ENCODE measurements at regions not wholly inside any gene's neighbourhood (a gene's known extent, or its start where the extent isn't known, plus 50 kb on each side); places are given as distances from the start of the nearest gene placed in this dataset.

DNA sequence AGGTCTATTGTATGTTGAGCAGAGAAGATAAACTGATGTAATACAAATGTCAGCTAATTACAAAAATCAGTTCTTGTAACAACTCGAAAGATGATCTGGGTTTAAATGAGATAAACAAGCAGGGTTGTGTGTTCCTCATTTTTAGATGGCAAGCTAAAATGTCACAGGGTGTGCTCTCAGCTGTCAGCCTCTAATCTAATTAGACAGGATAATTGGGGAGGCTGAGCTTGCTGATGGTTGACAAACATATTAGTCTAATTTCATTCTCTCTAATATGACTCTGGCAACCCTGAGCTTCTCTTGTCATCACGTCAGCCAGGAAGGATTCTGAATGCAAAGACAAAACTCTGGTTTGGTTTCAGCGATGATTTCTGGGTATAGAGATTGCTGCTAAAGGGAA is 335.3 kb upstream of the KAZN start:
- no peaks in the 10 kb centered on the region for H3K79me2 ChIP-seq (ENCODE audit: control insufficient read depth, insufficient read depth, low read length)
- no peaks in the 10 kb centered on the region for H3K9me3 ChIP-seq (ENCODE audit: control insufficient read depth, low read depth, low read length)
- no peak overlapping the region for H3K4me2 ChIP-seq (ENCODE audit: control insufficient read depth, extremely low read depth, insufficient read depth, low read depth, low read length)
- H2AFZ ChIP-seq (ENCODE audit: control insufficient read depth, low read length) = no peak overlapping the region
- no peak for DNase-seq (ENCODE audit: low read depth, low spot score)
- TF ChIP-seq, protein P1, sequence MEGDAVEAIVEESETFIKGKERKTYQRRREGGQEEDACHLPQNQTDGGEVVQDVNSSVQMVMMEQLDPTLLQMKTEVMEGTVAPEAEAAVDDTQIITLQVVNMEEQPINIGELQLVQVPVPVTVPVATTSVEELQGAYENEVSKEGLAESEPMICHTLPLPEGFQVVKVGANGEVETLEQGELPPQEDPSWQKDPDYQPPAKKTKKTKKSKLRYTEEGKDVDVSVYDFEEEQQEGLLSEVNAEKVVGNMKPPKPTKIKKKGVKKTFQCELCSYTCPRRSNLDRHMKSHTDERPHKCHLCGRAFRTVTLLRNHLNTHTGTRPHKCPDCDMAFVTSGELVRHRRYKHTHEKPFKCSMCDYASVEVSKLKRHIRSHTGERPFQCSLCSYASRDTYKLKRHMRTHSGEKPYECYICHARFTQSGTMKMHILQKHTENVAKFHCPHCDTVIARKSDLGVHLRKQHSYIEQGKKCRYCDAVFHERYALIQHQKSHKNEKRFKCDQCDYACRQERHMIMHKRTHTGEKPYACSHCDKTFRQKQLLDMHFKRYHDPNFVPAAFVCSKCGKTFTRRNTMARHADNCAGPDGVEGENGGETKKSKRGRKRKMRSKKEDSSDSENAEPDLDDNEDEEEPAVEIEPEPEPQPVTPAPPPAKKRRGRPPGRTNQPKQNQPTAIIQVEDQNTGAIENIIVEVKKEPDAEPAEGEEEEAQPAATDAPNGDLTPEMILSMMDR (optimal IDR thresholded peaks at IDR 0.05 in 1 of 3, IDR thresholded peaks at IDR 0.05 in 1 of 3, conservative IDR thresholded peaks at IDR 0.05 in 1 of 3; ENCODE audit: extremely low read depth in 1 of 3, insufficient read depth in 2 of 3, low read length in 3 of 3) = no peak
- TF ChIP-seq EZH2 (IDR thresholded peaks at IDR 0.05; ENCODE audit: low read length) = no peak
- no peak overlapping the region for H3K9ac ChIP-seq (ENCODE audit: control insufficient read depth, extremely low read depth, insufficient read depth, low read length)
- H3K4me1 ChIP-seq (ENCODE audit: control insufficient read depth, extremely low read depth, insufficient read depth, low read length) = peaks cover 4% of the 10 kb centered on the region
- no peaks in the 10 kb centered on the region for H4K20me1 ChIP-seq (ENCODE audit: control insufficient read depth, extremely low read depth, insufficient read depth, low read length)
- no peak overlapping the region for H3K4me3 ChIP-seq (ENCODE audit: control insufficient read depth in 2 of 3, extremely low read depth in 1 of 3, insufficient read depth in 2 of 3, low read depth in 1 of 3, low read length in 3 of 3)
- no peaks in the 10 kb centered on the region for H3K36me3 ChIP-seq (ENCODE audit: control insufficient read depth in 2 of 2, extremely low read depth in 1 of 2, insufficient read depth in 2 of 2, low read length in 2 of 2)
- dilution Hi-C loops (cut with MboI; ENCODE audit: extremely low pct_ligation_motif_present, low sequenced_read_pairs) = no loop called here
- H3K9me1 ChIP-seq (ENCODE audit: control insufficient read depth, extremely low read depth, insufficient read depth, low read length) = no peaks in the 10 kb centered on the region
- no peak overlapping the region for H3K27ac ChIP-seq (ENCODE audit: control insufficient read depth, insufficient read depth, low read length)
- no peak for FAIRE-seq
- peaks cover 13% of the 10 kb centered on the region for H3K27me3 ChIP-seq (ENCODE audit: control insufficient read depth, extremely low read depth, insufficient read depth, low read length)

DNA sequence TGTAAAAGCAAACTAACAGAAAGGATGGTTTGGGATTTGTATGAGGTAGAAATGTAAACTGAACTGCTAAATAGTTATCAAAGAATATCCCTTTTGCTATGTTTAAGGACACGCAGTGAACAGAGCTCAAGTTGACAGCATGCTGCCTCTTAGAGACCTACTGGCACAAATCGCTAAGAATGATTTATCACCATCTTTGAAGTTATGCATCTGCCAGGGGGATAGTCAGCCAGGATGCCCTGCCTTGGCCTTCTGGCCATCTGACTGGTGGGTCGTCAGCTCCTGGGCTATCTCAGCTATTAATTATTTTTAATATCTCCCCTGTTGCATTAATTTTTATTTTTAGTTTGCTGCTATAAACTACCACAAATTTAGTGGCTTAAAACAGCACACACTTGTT is 334.8 kb upstream of the KAZN start:
- Histone ChIP-seq H3K36me3 (ENCODE audit: control insufficient read depth in 2 of 2, extremely low read depth in 1 of 2, insufficient read depth in 2 of 2, low read length in 2 of 2) (no peaks in the 10 kb centered on the region), H4K20me1 (ENCODE audit: control insufficient read depth, extremely low read depth, insufficient read depth, low read length) (no peaks in the 10 kb centered on the region), H3K4me3 (ENCODE audit: control insufficient read depth in 2 of 3, extremely low read depth in 1 of 3, insufficient read depth in 2 of 3, low read depth in 1 of 3, low read length in 3 of 3) (no peak overlapping the region), H3K27ac (ENCODE audit: control insufficient read depth, insufficient read depth, low read length) (no peak overlapping the region), H3K9me1 (ENCODE audit: control insufficient read depth, extremely low read depth, insufficient read depth, low read length) (no peaks in the 10 kb centered on the region), H3K9me3 (ENCODE audit: control insufficient read depth, low read depth, low read length) (no peaks in the 10 kb centered on the region), H3K79me2 (ENCODE audit: control insufficient read depth, insufficient read depth, low read length) (no peaks in the 10 kb centered on the region), H3K27me3 (ENCODE audit: control insufficient read depth, extremely low read depth, insufficient read depth, low read length) (peaks cover 13% of the 10 kb centered on the region), H2AFZ (ENCODE audit: control insufficient read depth, low read length) (no peak overlapping the region), H3K4me2 (ENCODE audit: control insufficient read depth, extremely low read depth, insufficient read depth, low read depth, low read length) (no peak overlapping the region), H3K4me1 (ENCODE audit: control insufficient read depth, extremely low read depth, insufficient read depth, low read length) (peaks cover 6% of the 10 kb centered on the region), H3K9ac (ENCODE audit: control insufficient read depth, extremely low read depth, insufficient read depth, low read length) (no peak overlapping the region)
- dilution Hi-C loops (cut with MboI; ENCODE audit: extremely low pct_ligation_motif_present, low sequenced_read_pairs) = no loop called here
- DNase-seq (ENCODE audit: low read depth, low spot score) (no peak), FAIRE-seq (no peak)
- no peak for TF ChIP-seq EZH2 (IDR thresholded peaks at IDR 0.05; ENCODE audit: low read length)
- TF ChIP-seq, protein P1 (optimal IDR thresholded peaks at IDR 0.05 in 1 of 3, IDR thresholded peaks at IDR 0.05 in 1 of 3, conservative IDR thresholded peaks at IDR 0.05 in 1 of 3; ENCODE audit: extremely low read depth in 1 of 3, insufficient read depth in 2 of 3, low read length in 3 of 3) = no peak
